GM19035 (cell line): ENCODE measurements at regions not wholly inside any gene's neighbourhood (a gene's known extent, or its start where the extent isn't known, plus 50 kb on each side); places are given as distances from the start of the nearest gene placed in this dataset.

ENCODE experiments used
- ATAC-seq: cut with Tn5 transposase; IDR thresholded peaks from one replicate; pipeline ENCODE4 v1.9.1; 2021; ENCODE audit not compliant: unreplicated experiment

DNA sequence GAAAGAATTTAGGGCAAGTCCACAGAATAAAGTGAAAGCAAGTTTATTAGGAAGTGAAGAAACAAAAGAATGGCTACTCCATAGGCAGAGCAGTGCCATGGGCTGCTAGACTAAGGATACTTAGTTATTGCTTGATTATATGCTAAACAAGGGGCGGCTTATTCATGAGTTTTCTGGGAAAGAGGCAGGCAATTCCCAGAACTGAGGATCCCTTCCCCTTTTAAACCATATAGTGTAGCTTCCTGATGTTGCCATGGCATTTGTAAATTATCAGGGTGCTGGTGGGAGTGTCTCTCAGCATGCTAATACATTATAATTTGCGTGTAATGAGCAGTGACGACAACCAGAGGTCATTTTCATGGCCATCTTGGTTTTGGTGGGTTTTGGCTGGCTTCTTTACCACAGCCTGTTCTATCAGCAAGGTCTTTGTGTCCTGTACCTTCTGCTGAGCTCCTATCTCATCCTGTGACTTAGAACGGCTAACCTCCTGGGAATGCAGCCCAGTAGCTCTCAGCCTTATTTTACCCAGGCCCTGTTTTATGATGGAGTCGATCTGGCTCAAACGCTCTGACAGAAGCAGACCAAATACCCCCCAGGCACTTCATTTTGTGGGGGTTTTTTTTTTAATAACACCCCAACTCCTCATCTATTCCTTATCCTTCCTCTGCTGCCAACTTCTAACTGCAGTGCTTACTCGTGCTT, 103.0 kb upstream of the RARB start:
- ATAC-seq: no peak

DNA sequence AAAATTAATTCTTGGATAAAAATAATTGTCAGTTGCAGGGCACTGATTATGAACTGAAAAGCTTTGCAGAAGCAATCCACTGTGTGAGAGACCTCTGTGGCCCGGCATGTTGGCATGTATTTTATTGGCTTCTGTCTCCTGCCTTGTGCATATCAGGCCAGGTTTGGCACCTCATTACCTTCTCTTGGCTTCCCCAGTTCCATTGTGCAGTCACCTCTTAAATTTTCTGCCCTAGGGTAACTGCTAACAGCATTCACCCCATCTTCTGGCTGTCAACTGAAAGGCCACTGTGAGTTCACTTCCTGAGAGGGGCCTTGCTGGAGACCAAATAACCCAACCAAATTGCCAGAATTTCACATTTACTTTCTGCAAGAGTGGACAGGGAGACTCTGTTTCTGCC, 92.7 kb upstream of the RARB start:
- ATAC-seq: no peak

DNA sequence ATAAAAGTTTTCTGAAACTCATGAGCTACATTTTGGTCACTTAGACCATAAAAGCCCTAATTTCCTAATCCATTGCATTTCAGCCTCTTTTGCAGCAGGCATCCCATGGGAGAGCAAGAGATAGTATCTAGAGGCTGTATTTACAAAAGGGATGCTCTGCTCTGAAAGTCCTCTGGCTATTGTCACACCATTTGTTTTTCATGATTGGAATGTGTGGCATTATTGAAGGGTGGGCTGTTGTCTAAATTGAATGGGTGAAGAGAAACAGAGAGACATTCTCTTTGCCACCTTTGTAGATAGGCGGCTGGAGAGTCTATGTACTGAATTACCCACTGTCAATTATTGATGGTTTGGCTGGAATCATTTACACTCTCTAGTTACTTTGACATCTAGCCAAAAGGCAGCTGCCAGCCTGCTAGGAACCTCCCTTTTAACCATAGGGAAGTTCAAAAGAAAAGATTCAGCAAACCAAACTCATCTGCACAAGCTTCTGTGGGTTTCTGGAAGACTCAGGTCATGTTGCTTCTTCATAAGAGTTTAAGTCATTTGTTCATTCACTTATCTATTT, 89.8 kb upstream of the RARB start:
- no peak for ATAC-seq

DNA sequence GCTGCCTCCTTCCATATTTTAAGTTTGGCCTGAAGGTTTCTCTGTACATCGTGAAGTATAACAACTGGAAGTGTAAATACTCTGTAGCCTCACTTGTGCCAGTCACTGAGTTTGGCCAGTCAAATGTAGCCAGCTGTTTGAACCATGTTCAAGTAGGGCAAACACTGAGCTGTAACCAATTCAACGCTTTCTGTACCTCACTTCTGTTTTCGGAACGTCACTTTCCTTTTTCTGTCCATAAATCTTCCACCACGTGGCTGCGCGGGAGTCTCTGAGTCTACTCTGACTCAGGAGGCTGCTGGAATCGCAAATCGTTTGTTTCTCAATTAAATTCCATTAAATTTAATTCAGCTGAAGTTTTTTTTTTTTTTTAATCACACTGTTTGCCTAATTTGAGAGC, 88.8 kb upstream of the RARB start:
- no peak for ATAC-seq

DNA sequence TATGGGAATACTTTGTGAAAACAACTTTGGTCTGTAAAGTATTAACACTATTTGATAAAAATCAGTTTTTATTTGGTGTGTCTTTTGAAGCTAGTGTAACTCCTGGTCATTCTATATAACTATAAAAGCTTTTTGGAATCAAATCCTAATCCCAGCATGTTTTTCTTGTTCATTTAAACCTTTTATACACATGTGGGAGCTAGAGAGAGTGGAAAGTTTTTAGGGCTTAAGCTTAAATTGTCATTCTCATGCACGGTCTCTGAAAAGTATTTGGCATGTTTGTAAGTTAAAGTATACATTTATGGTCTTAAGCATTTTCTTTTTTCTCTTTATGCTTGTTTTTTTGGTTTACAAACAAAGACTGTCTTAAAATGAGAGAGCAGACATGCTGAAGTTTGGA, 83.4 kb upstream of the RARB start:
- no peak for ATAC-seq

DNA sequence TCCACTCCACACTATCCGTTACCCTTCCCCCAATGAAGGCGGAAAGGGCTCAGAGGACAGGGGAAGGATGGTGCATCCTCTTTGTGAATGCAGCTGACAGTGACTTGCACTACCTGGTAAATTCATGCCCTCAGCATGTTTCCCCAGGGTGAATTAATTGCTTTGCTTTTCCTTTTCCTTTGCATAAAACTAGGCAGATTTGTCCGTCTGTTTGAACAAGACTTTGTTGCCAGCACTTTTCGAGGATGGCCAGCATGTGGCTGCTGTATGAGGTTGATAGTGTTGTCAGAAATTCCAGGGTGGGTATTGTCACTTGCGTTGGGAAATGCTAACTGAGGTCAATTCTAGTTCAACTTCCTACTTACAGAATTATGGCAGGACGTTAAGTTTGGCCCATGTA, 79.0 kb upstream of the RARB start:
- no peak for ATAC-seq

DNA sequence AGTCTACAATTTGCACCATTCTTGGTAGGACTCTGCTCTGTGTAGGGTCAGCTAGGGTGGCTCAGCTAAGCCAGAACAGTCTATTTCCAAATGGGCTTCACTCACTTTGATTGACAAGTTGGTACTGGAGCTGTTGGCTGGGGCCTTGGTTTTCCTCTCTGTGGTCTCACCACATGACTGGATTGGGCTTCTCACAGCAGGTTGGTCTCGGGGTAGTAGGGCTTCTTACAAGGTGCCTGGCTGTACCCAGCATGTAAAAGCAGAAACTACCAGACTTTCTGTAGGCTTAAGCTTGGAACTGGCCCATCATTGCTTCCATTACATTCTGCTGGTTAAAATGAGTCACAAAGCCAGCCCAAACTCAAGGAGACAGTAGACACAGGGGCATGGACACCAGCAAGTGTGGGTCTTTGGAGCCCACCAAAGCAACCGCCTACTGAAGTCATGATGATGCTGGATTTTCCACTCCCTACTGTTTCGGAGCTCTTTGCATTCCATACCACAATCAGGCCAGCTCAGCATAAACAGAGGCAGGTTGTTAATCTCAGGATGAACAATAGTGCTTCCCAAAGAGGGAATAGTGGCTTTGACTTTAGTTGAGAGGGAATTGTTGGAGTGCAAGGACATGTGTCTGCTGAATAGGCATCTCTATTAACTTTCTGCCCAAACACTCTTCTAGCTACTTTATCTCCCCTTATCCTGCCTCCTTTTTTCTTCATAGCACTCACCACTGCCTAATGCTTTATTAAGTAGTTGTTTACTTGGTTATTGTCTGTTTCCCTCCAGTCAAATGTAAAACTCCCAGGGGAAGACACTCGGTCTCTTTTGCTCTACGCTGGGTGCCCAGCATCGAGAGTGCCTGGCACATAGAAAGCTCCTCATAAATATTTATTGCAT, 78.0 kb upstream of the RARB start:
- no peak for ATAC-seq

DNA sequence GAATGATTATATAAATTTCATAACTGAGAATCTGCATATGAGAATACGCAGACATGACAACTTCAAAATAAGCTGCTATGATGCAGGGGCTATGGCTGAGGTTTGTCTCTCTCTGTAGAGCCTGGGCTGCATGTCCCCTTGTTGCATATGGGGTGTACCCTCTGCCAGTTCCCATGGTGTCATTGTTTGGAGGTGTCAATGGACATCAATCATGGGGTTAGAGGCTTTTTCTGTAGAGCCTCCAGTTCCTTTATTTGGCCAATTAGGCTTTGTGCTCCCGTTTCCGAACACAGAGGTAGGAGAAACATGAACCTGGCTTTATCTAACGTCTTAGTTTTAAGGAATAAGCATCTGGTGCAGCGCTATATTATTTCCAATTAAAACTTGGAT, 77.3 kb upstream of the RARB start:
- no peak for ATAC-seq

DNA sequence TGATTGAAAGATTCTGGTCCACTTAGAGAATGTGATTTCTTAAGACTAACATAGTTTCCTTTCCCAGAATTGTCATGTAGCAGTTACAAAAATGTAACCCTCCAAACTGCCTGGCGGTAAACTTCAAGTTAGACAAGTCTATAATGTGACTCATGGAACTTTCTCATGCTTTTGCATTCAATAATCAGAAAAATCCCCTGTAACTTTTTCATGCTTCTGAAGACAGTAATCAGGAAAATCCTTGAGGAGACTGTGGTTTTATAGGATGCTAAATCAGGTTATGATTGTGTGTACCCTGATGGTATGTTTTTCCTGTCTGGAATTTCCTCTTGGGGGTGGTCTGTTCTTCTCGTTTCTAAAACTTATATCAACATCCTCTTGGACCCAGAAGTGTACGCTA, 74.0 kb upstream of the RARB start:
- no peak for ATAC-seq

DNA sequence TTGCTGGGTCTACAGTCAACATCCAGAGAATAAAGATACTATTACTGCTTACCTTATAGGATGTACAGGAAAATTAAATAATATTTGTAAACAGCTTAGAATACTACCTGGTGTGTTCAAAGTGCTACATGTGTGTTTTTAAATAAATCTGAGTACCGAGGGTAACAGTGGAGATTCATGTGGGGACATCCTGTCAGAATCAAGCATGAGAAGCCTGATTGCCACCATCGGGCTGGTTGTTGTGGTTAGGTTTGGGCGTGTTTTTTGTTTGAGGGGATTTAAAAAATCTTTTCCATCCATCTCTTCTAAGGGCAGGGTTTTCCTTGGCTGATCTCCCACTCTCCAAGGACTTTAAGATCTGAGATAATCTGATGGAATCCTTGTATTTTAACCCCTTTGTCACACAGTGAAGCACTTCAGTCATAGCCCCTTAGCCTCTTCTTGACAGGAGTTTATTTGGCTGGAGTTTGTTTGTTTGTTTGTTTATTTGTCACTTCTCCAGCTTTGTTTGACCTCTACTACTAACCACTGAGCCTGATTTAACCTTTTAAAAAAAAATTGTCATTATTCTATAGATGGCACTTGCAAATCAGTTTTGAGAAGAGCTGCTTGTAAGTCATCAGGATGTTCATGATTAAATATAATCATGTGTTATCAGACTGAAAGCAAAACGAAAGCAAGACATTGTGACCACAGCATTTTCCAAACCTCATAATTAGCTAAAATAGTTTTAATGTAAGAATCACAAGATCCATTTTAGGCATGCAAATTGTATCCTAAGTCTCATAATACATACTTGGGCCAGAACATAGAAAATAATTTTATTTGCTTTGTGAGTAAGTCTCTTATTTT, 72.8 kb upstream of the RARB start:
- ATAC-seq: no peak

DNA sequence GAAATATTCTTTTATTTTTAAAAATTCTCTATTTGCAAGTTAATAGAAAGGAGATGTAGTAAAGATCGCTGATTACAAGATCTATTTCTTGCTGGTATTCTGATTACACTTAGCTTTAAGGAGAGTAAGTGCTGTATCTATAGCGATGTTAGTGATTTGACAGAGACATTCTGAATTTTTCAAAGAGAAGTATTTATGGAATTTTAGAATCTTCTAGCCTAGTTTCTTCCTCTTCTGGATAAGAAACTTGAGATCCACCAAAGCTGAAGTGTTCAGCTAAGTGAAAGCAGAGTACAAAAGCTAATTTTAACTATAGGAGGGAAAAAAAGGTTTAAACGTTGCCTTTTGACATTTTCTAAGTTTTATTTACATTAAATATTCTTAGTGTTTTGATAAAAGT, 72.1 kb upstream of the RARB start:
- ATAC-seq: no peak

DNA sequence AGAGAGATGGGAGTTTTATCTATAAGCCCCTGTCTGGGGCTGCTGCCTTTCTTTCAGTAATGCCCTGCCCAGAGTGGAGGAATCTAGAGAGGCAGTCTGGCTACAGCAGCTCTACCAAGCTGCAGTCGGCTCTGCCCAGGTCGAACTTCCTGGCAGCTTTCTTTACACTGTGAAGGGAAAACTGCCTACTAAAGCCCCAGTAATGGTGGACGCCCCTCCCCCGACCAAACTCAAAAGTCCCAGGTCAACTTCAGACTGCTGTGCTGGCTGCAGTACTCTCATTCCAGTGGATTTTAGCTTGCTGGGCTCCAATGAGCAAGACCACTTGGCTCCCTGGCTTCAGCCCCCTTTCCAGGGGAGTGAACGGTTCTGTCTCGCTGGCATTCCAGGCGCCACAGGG, 65.9 kb upstream of the RARB start:
- ATAC-seq: no peak

DNA sequence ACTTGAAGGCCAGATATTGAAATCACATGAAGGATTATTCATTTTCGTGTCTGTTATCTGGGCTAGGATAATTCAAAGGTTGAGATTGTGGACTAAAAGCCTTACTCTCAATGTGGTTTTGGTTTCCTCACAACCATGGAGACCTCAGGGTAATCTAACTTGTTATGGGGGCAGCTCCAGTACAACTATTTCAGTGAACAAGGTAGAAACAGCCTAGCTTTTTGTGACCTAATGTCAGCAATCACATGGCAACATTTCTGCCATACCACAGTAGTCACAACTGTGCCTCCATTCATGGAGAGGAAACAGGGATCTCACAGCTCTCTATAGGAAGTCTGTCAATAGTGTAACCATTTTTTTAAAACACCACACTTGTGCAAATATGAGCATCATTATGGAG, 62.4 kb upstream of the RARB start:
- no peak for ATAC-seq

DNA sequence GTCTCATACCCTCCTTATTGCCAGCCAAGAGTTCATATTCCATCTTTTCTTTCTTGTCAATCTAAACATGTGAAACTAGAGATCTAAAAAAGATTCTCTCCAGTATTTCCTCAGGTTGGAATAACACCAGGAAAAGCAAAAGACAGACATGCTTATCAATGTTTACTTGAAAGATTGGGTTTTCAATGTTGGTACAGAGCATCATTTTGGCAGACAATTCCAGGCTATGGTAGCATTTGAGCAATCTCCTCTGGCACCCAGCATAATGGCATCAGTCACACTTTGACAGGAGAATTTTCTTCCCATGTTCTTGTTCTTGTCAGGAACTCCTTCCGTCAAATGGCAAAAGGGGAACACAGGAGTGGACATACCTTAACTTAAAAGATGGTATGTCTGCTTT, 61.0 kb upstream of the RARB start:
- no peak for ATAC-seq

DNA sequence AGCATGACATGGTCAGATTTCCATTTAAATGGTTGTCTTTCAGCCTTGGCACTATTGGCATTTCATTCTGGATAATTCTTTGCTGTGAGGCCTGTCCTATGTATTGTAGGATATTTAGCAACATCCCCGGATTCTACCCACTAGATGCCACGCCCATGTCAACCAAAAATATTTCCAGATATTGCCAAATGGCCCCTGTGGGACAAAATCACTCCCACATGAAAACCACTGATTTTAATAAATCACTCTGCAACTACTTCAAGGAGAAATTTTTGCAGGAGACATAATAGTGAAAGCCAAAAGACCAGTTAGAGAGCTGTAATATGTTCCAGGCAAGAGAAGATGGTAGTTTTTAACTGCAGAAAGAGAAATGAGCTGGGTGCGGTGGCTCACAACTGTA, 55.9 kb upstream of the RARB start:
- no peak for ATAC-seq

DNA sequence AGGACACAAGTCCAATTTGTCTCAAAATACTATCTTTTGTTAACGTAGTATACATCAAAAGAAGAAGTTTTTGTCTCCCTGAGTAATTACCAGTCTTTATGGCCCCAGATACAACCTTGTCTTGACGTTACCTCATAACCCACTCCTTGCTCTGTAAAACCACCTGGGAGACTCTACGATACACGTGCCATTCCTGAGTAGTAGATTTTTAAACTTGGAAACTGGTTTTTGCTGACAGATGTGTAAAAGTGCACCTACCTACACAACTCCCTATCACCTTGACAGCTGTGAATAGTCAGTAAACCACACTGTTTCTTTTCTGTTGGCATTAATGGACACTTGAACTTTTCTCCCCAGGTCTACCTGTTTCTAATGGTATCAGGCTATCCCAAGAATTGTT, 51.7 kb upstream of the RARB start:
- ATAC-seq: no peak

DNA sequence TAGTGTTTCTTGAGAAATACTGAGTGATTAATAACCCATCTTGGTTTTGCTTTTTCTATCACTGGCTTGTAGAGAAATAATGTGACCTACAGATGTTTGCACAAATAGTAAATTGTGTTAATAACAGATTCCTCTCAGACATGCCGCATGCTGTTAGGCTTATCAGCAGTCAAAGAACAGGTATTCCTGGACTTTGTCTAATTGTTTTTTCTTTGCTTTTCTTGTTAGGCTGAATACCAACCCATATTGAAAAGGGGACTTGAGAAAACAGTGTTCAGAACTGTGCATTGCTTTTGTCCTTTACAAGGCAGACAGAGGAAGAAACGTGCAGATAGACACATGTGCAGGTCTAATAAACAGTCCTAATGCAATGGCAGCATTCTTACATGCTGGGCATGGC, 51.0 kb upstream of the RARB start:
- ATAC-seq: no peak
